HepG2 (cell line): ENCODE measurements at regions not wholly inside any gene's neighbourhood (a gene's known extent, or its start where the extent isn't known, plus 50 kb on each side); places are given as distances from the start of the nearest gene placed in this dataset.

Source experiments
- AKNA ChIP-seq: sonication (generic); formaldehyde crosslinking; IDR thresholded peaks from 2 replicates; pipeline ENCODE4 v1.4.0; 2020; ENCODE audit warnings: missing genetic modification reagents, borderline replicate concordance
- CHD2 ChIP-seq: IDR thresholded peaks from 2 replicates; pipeline ENCODE4 v1.6.1; 2011; ENCODE audit warnings: low read depth, low read length, improper control_type of control experiment
- CTCF ChIP-seq: sonication (generic); formaldehyde crosslinking; IDR thresholded peaks from 2 replicates; pipeline ENCODE4 v1.5.0; 2020; ENCODE audit warnings: mild to moderate bottlenecking, missing genetic modification reagents, moderate library complexity
- HMGXB4 ChIP-seq, 2 experiments: sonication (generic) in 1 of 2; formaldehyde crosslinking in 1 of 2; IDR thresholded peaks; 2 replicates each; pipeline versions ENCODE4 v1.4.0 to v1.6.1; 2018 to 2020; ENCODE audit warnings: missing genetic modification reagents in 2 of 2, borderline replicate concordance in 1 of 2, low read depth in 1 of 2, mild to moderate bottlenecking in 1 of 2, missing biosample characterization in 1 of 2
- KDM1A ChIP-seq: IDR thresholded peaks from 2 replicates; pipeline ENCODE4 v1.6.1; 2016; ENCODE audit warnings: missing compliant biosample characterization
- RFX5 ChIP-seq: IDR thresholded peaks from 2 replicates; pipeline ENCODE4 v1.6.1; 2011; ENCODE audit warnings: low read depth, low read length, improper control_type of control experiment
- TCF12 ChIP-seq, 2 experiments: fragments of 450-650 bp in 1 of 2; sonication (generic) in 1 of 2; formaldehyde crosslinking in 1 of 2; IDR thresholded peaks; 2 replicates each; pipeline versions ENCODE4 v1.6.1 to v1.8.0; 2017 to 2022; ENCODE audit warnings: antibody characterized with exemption in 1 of 2, mild to moderate bottlenecking in 1 of 2, missing genetic modification reagents in 1 of 2, moderate library complexity in 1 of 2
- TEAD3 ChIP-seq: optimal IDR thresholded peaks from 2 replicates; pipeline ENCODE3; 2016; ENCODE audit warnings: borderline replicate concordance
- ZNF230 ChIP-seq: sonication (generic); formaldehyde crosslinking; IDR thresholded peaks from 2 replicates; pipeline ENCODE4 v1.4.0; 2020; ENCODE audit warnings: mild to moderate bottlenecking, missing genetic modification reagents
- ZSCAN22 ChIP-seq: sonication (generic); formaldehyde crosslinking; IDR thresholded peaks from 2 replicates; pipeline ENCODE4 v1.4.0; 2020; ENCODE audit warnings: mild to moderate bottlenecking, missing genetic modification reagents

GRCh38 chr15:24078310-24079029, 391.4 kb upstream of the NDN start:
- no peak for TF ChIP-seq AKNA (CRISPR knock-in tag)
- no peak for TF ChIP-seq TCF12 (IDR thresholded peaks at IDR 0.05)
- no peak for TF ChIP-seq TCF12 (CRISPR knock-in tag; IDR thresholded peaks at IDR 0.05)
- TF ChIP-seq CTCF, result no peak
- TF ChIP-seq RFX5, result no peak
- TF ChIP-seq KDM1A (CRISPR knock-in tag), result no peak
- TF ChIP-seq ZNF230, result no peak
- no peak for TF ChIP-seq CHD2
- no peak for TF ChIP-seq HMGXB4 (CRISPR knock-in tag; IDR thresholded peaks at IDR 0.05; ENCODE audit: borderline replicate concordance in 1 of 2, low read depth in 1 of 2)
- TF ChIP-seq ZSCAN22 (CRISPR knock-in tag), result no peak
- TF ChIP-seq TEAD3 (CRISPR knock-in tag), result no peak
